ENCODE measurements at regions not wholly inside any gene's neighbourhood (a gene's known extent, or its start where the extent isn't known, plus 50 kb on each side); places are given as distances from the start of the nearest gene placed in this dataset.
"Not testable (repeated sequence)": the region's sequence is repeated elsewhere in the genome, so short reads cannot be mapped to it uniquely, and the experiment has no call there.

GRCh38 chr14:56351861-56352260 is 227.7 kb upstream of the TMEM260 start:
- FAIRE-seq = no peak

- no peak for FAIRE-seq
Observed at GRCh38 chr14:56352999-56353398, 226.6 kb upstream of the TMEM260 start.

- no peak for FAIRE-seq
Observed at GRCh38 chr14:56357428-56357827, 222.2 kb upstream of the TMEM260 start.

GRCh38 chr14:56358275-56358674 is 221.3 kb upstream of the TMEM260 start:
- FAIRE-seq = no peak

- FAIRE-seq = no peak
Observed at GRCh38 chr14:56358851-56359614, 220.6 kb upstream of the TMEM260 start.

- FAIRE-seq = not testable (repeated sequence)
Observed at GRCh38 chr14:56365663-56366062, 213.9 kb upstream of the TMEM260 start.

GRCh38 chr14:56367416-56367815 is 212.2 kb upstream of the TMEM260 start:
- FAIRE-seq = no peak

- no peak for FAIRE-seq
Observed at GRCh38 chr14:56371737-56372136, 207.9 kb upstream of the TMEM260 start.

GRCh38 chr14:56374421-56374820 is 205.2 kb upstream of the TMEM260 start:
- no peak for FAIRE-seq

GRCh38 chr14:56378046-56378445 is 201.6 kb upstream of the TMEM260 start:
- FAIRE-seq = no peak

GRCh38 chr14:56378475-56378877 is 201.1 kb upstream of the TMEM260 start:
- FAIRE-seq = no peak

- FAIRE-seq = no peak
Observed at GRCh38 chr14:56379956-56380355, 199.6 kb upstream of the TMEM260 start.

- FAIRE-seq = no peak
Observed at GRCh38 chr14:56386024-56386423, 193.6 kb upstream of the TMEM260 start.

GRCh38 chr14:56390859-56391258 is 188.7 kb upstream of the TMEM260 start:
- FAIRE-seq = no peak

GRCh38 chr14:56394826-56395530 is 184.6 kb upstream of the TMEM260 start:
- no peak for FAIRE-seq

- FAIRE-seq = no peak
Observed at GRCh38 chr14:56400109-56400825, 179.3 kb upstream of the TMEM260 start.

GRCh38 chr14:56412468-56413434 is 166.8 kb upstream of the TMEM260 start:
- FAIRE-seq = no peak

- no peak for FAIRE-seq
Observed at GRCh38 chr14:56413721-56414120, 165.9 kb upstream of the TMEM260 start.

GRCh38 chr14:56414236-56414635 is 165.4 kb upstream of the TMEM260 start:
- FAIRE-seq = no peak

GRCh38 chr14:56416213-56416612 is 163.4 kb upstream of the TMEM260 start:
- no peak for FAIRE-seq

GRCh38 chr14:56417173-56417572 is 162.4 kb upstream of the TMEM260 start:
- FAIRE-seq = no peak

GRCh38 chr14:56419750-56420149 is 159.8 kb upstream of the TMEM260 start:
- FAIRE-seq = no peak
